Activated CD8-positive, alpha-beta T cell treated with anti-CD3 and anti-CD28 coated beads for 36 hours (primary cell): ENCODE measurements at regions not wholly inside any gene's neighbourhood (a gene's known extent, or its start where the extent isn't known, plus 50 kb on each side); places are given as distances from the start of the nearest gene placed in this dataset.

Source experiments
- ATAC-seq: fragments of 200-7000 bp; cut with Tn5 transposase; one replicate; pipeline ENCODE4 v1.10.0; 2021; ENCODE audit warnings: mild to moderate bottlenecking, moderate library complexity
- CTCF ChIA-PET: fragments of 350-600 bp; sonication (Branson Sonifier 250); formaldehyde crosslinking; loops from one replicate; lab custom pipeline; 2021; ENCODE audit warnings: antibody characterized with exemption; lab: Charles Lee
- POLR2A ChIA-PET: fragments of 350-600 bp; sonication (Branson Sonifier 250); formaldehyde crosslinking; loops from one replicate; lab custom pipeline; 2021; ENCODE audit warnings: antibody characterized with exemption; lab: Charles Lee
- DNase-seq: peaks from one replicate; pipeline ENCODE4 v3.0.0-alpha.2; 2020
- H3K27ac Mint-ChIP-seq: one replicate; pipeline ENCODE4 v1.8.0; 2021; ENCODE audit warnings: mild to moderate bottlenecking, mixed read lengths
- H3K27me3 Mint-ChIP-seq: one replicate; pipeline ENCODE4 v1.8.0; 2021; ENCODE audit warnings: mixed read lengths
- H3K36me3 Mint-ChIP-seq: one replicate; pipeline ENCODE4 v1.8.0; 2021; ENCODE audit warnings: low read depth, mixed read lengths
- H3K4me1 Mint-ChIP-seq: one replicate; pipeline ENCODE4 v1.8.0; 2021; ENCODE audit warnings: low read depth, mixed read lengths
- H3K4me3 Mint-ChIP-seq: one replicate; pipeline ENCODE4 v1.8.0; 2021; ENCODE audit warnings: mild to moderate bottlenecking, moderate library complexity, mixed read lengths
- H3K9me3 Mint-ChIP-seq: one replicate; pipeline ENCODE4 v1.8.0; 2021; ENCODE audit warnings: mixed read lengths
- intact Hi-C: fragments of 100-400 bp; cut with micrococcal nuclease; formaldehyde crosslinking; loops from one replicate; pipeline ENCODE4 v1.10.0; 2022
- TF ChIP-seq, protein P1 (sequence below): fragments of 200-600 bp; IDR thresholded peaks from one replicate; pipeline ENCODE4 v1.8.0; 2022; ENCODE audit warnings: antibody characterized with exemption, mild to moderate bottlenecking

DNA sequence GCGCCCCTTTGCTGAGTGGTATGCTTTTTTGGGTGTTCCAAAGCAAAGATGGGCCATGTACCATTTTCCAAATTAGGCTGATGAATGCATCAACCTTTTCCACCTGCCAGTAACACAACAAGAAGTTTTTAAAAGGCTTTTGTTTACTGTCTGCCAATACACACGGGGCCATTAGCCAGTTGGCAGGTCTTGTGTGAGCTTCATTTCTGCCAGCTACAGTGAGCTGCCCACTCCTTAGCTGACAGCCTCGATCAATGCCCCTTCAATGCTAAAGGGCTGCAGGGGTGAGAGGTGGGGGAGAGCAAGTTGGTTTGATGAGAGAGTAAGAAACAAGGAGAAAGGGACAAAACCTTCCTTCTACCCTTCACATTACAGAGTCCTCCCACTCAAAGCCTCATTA lies 128.7 kb downstream of the C5orf15 start:
- H3K36me3 Mint-ChIP-seq: no peaks in the 10 kb centered on the region
- no peaks in the 10 kb centered on the region for H3K4me1 Mint-ChIP-seq
- intact Hi-C loops: no loop called here
- TF ChIP-seq, protein P1, sequence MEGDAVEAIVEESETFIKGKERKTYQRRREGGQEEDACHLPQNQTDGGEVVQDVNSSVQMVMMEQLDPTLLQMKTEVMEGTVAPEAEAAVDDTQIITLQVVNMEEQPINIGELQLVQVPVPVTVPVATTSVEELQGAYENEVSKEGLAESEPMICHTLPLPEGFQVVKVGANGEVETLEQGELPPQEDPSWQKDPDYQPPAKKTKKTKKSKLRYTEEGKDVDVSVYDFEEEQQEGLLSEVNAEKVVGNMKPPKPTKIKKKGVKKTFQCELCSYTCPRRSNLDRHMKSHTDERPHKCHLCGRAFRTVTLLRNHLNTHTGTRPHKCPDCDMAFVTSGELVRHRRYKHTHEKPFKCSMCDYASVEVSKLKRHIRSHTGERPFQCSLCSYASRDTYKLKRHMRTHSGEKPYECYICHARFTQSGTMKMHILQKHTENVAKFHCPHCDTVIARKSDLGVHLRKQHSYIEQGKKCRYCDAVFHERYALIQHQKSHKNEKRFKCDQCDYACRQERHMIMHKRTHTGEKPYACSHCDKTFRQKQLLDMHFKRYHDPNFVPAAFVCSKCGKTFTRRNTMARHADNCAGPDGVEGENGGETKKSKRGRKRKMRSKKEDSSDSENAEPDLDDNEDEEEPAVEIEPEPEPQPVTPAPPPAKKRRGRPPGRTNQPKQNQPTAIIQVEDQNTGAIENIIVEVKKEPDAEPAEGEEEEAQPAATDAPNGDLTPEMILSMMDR: no peak
- no peak overlapping the region for H3K27ac Mint-ChIP-seq
- ChIA-PET POLR2A (no interaction called here), CTCF (interaction anchor here (0.7 to 4.1 kb wide), 2 partner anchors 29 to 87 kb away, joined by 3 to 23 read pairs; no protein-coding TSS in a partner anchor)
- H3K27me3 Mint-ChIP-seq: peaks cover 3% of the 10 kb centered on the region
- ATAC-seq (no peak), DNase-seq (no peak)
- no peak overlapping the region for H3K4me3 Mint-ChIP-seq
- peaks cover 6% of the 10 kb centered on the region for H3K9me3 Mint-ChIP-seq

DNA sequence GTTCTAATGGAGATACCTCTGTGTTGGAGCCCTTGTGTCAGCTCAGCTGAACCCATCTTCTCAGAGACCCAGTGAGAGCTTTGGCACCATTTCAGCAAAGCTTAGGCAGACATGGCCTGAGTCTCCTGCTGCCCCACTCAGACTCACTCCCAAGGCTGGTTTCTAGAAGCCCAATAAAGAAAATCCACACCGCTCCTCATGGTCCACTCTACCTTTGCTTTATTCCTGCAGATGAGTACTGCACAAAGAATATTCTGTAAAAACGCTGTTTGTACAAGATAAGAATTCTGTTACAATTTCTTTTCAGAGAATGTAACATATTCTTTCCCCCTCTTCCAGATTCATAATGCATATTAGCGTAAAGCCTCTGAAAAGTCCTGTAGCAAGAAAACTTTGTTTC lies 129.3 kb downstream of the C5orf15 start:
- peaks cover 3% of the 10 kb centered on the region for H3K27me3 Mint-ChIP-seq
- ChIA-PET POLR2A (no interaction called here), CTCF (interaction anchor here (4.1 kb wide), 1 partner anchor 30 kb away, joined by 23 read pairs; no protein-coding TSS in a partner anchor)
- TF ChIP-seq, protein P1: no peak
- H3K4me3 Mint-ChIP-seq: no peak overlapping the region
- H3K9me3 Mint-ChIP-seq: peaks cover 6% of the 10 kb centered on the region
- DNase-seq (no peak), ATAC-seq (no peak)
- H3K27ac Mint-ChIP-seq: no peak overlapping the region
- no peaks in the 10 kb centered on the region for H3K4me1 Mint-ChIP-seq
- intact Hi-C loops: no loop called here
- H3K36me3 Mint-ChIP-seq: no peaks in the 10 kb centered on the region

DNA sequence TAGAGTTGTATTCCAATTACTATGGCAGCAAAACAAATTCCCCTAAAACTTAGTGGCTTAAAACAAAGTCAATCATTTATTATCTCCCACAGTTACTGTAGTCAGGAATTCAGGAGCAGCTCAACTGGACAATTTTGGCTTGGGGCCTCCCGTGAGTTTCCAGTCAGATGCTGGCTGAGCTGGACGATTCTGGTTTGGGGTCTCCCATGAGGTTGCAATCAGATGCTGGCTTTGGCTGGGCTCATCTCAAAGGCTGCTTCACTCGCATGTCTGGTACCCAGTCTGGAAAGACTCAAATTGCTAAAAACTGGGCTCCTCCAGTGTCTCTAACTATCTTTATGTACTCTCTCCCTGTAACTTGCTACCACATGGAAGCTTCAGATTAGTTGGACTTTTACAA lies 130.1 kb downstream of the C5orf15 start:
- DNase-seq: no peak
- Mint-ChIP-seq H3K4me3 (no peak overlapping the region), H3K9me3 (peaks cover 6% of the 10 kb centered on the region), H3K36me3 (no peaks in the 10 kb centered on the region), H3K27me3 (peaks cover 3% of the 10 kb centered on the region), H3K27ac (no peak overlapping the region), H3K4me1 (no peaks in the 10 kb centered on the region)
- POLR2A ChIA-PET: no interaction called here
- CTCF ChIA-PET: interaction anchor here (1.4 to 4.1 kb wide), 2 partner anchors 22 to 31 kb away, joined by 3 to 23 read pairs; no protein-coding TSS in a partner anchor
- TF ChIP-seq, protein P1: no peak
- no peak for ATAC-seq
- intact Hi-C loops: no loop called here

DNA sequence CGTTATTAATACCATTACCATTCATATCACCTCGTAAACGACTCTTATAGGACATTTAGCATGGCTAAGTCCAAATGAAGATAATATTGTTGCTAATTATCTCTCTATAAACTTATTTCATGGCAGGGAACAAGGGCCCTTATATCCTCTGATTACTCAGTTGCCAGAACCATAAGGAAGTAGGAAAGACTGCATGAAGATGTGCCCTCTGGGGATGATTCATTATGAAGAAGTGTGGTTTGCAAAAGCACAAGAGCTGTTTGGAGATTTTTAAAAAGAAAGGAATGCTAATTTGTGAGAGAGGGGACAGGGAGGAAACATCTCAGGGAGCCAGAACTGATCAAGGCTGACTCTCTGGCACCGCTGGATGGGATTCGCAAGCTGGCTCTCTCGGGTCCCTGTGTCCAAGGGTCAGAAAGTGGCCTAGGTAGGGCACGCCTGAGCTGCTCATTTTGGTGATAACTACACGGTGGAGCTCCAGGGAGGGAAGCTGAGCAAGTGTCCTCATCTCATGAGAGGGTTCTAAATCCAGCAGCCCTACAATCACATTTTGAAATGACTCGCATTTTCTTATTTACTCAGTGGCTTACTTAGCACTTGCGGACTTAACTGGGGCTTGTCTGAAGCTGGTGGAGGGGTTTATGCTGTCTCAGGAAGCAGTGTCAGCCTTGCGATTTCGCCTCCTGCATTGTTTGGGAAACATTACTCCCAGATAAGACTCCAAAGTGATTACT lies 136.8 kb downstream of the C5orf15 start:
- TF ChIP-seq, protein P1: no peak
- no peak overlapping the region for H3K4me3 Mint-ChIP-seq
- DNase-seq: no peak
- ChIA-PET CTCF (interaction anchor here (1.3 to 1.7 kb wide), 2 partner anchors 15 to 38 kb away, joined by 3 to 8 read pairs; no protein-coding TSS in a partner anchor), POLR2A (no interaction called here)
- H3K9me3 Mint-ChIP-seq: peaks cover 6% of the 10 kb centered on the region
- H3K27ac Mint-ChIP-seq: no peak overlapping the region
- H3K4me1 Mint-ChIP-seq: peaks cover under 1% of the 10 kb centered on the region
- ATAC-seq: no peak
- intact Hi-C loops: no loop called here
- H3K27me3 Mint-ChIP-seq: peaks cover 3% of the 10 kb centered on the region
- H3K36me3 Mint-ChIP-seq: no peaks in the 10 kb centered on the region

DNA sequence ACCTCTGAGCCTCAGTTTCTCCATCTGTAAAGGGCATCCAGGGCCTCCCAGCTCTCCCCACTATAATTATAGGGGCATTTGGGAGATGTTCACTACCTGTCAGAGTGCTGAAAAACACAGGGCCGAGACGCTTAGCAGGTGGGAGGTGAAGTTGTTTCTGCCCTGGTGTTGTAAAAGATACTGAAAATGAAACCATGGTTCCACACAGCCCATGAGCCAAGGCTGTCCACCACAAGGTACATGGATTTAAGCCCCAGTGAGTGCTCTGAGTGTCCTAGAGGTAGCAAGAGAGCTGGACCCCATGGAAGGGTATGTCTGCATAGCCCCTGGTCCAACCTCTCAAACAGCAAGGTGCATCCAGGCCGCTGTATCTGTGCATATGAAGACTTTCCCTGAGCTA lies 137.5 kb downstream of the C5orf15 start:
- ChIA-PET POLR2A (no interaction called here), CTCF (interaction anchor here (1.3 to 1.7 kb wide), 2 partner anchors 14 to 38 kb away, joined by 3 to 8 read pairs; no protein-coding TSS in a partner anchor)
- no peaks in the 10 kb centered on the region for H3K36me3 Mint-ChIP-seq
- H3K27ac Mint-ChIP-seq: no peak overlapping the region
- peaks cover 8% of the 10 kb centered on the region for H3K4me1 Mint-ChIP-seq
- peaks cover 4% of the 10 kb centered on the region for H3K9me3 Mint-ChIP-seq
- H3K4me3 Mint-ChIP-seq: no peak overlapping the region
- intact Hi-C loops: no loop called here
- DNase-seq (no peak), ATAC-seq (no peak)
- peaks cover 3% of the 10 kb centered on the region for H3K27me3 Mint-ChIP-seq
- TF ChIP-seq, protein P1: no peak
